ENCODE measurements at regions not wholly inside any gene's neighbourhood (a gene's known extent, or its start where the extent isn't known, plus 50 kb on each side); places are given as distances from the start of the nearest gene placed in this dataset.

GRCh38 chr7:156046031-156046560 lies 233.8 kb upstream of the SHH start:
- TF ChIP-seq, protein P1, sequence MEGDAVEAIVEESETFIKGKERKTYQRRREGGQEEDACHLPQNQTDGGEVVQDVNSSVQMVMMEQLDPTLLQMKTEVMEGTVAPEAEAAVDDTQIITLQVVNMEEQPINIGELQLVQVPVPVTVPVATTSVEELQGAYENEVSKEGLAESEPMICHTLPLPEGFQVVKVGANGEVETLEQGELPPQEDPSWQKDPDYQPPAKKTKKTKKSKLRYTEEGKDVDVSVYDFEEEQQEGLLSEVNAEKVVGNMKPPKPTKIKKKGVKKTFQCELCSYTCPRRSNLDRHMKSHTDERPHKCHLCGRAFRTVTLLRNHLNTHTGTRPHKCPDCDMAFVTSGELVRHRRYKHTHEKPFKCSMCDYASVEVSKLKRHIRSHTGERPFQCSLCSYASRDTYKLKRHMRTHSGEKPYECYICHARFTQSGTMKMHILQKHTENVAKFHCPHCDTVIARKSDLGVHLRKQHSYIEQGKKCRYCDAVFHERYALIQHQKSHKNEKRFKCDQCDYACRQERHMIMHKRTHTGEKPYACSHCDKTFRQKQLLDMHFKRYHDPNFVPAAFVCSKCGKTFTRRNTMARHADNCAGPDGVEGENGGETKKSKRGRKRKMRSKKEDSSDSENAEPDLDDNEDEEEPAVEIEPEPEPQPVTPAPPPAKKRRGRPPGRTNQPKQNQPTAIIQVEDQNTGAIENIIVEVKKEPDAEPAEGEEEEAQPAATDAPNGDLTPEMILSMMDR (IDR thresholded peaks at IDR 0.05) = no peak
- no peak for TF ChIP-seq POLR2AphosphoS5 (IDR thresholded peaks at IDR 0.05)
